HG02970 (cell line): ENCODE measurements at regions not wholly inside any gene's neighbourhood (a gene's known extent, or its start where the extent isn't known, plus 50 kb on each side); places are given as distances from the start of the nearest gene placed in this dataset.
"Not testable (repeated sequence)": the region's sequence is repeated elsewhere in the genome, so short reads cannot be mapped to it uniquely, and the experiment has no call there.

Source experiments
- ATAC-seq: cut with Tn5 transposase; IDR thresholded peaks from one replicate; pipeline ENCODE4 v1.9.1; 2021; ENCODE audit warnings: mild to moderate bottlenecking, moderate library complexity, moderate number of reproducible peaks; ENCODE audit not compliant: unreplicated experiment, low FRiP score

DNA sequence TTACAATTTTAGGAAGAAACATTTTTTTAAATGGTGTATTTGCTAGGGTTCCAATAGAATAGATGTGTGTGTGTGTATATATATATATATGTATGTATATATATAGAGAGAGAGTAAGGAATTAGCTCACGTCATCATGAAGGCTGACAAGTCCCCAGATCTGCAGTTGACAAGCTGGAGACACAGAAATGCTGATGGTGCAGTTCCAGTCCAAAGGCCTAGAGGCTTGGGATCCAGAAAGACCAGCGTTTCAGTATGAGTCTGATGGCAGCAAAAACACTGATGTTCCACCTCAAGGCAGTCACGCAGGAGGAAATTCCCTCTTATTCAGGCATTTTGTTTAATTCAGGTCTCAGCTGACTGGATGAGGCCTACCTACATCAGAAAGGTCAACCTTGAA is 386.8 kb downstream of the PTH2R start:
- ATAC-seq = no peak

- no peak for ATAC-seq
Measured at GRCh38 chr2:208794288-208794975, 387.8 kb downstream of the PTH2R start.

GRCh38 chr2:208798698-208799097 is 392.1 kb downstream of the PTH2R start:
- ATAC-seq = no peak

- ATAC-seq = no peak
Measured at GRCh38 chr2:208799397-208799796, 392.8 kb downstream of the PTH2R start.

DNA sequence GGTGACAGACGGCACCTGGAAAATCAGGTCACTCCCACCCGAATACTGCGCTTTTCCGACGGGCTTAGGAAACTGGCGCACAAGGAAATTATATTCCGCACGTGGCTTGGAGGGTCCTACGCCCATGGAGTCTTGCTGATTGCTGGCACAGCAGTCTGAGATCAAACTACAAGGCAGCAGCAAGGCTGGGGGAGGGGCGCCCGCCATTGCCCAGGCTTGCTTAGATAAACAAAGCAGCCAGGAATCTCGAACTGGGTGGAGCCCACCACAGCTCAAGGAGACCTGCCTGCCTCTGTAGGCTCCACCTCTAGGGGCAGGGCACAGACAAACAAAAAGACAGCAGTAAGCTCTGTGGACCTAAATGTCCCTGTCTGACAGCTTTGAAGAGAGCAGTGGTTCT is 394.3 kb downstream of the PTH2R start:
- ATAC-seq = not testable (repeated sequence)

DNA sequence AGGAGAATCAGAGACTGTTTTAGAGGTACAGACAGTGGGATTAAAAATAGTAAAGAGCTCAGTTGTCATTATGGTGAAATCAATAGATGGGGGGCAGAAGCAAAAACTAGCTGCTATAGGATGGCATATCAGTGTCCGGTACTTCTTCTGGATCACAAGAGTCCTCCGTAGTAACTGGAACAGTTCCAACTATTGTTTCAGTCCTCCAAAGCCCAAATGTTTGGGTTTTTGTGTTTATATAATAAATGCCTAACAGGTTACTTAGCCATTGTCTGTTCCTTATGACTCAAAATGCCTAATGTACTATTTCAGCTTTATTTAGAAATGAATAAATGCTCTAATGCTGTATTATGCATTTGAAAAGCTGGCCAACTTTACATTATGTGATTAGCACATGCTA is 401.2 kb downstream of the PTH2R start:
- no peak for ATAC-seq

DNA sequence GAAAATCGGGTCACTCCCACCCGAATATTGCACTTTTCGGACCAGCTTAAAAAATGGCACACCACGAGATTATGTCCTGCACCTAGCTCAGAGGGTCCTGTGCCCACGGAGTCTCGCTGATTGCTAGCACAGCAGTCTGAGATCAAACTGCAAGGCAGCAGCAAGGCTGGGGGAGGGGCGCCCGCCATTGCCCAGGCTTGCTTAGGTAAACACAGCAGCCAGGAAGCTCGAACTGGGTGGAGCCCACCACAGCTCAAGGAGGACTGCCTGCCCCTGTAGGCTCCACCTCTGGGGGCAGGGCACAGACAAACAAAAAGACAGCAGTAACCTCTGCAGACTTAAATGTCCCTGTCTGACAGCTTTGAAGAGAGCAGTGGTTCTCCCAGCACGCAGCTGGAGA is 405.3 kb downstream of the PTH2R start:
- ATAC-seq = not testable (repeated sequence)

DNA sequence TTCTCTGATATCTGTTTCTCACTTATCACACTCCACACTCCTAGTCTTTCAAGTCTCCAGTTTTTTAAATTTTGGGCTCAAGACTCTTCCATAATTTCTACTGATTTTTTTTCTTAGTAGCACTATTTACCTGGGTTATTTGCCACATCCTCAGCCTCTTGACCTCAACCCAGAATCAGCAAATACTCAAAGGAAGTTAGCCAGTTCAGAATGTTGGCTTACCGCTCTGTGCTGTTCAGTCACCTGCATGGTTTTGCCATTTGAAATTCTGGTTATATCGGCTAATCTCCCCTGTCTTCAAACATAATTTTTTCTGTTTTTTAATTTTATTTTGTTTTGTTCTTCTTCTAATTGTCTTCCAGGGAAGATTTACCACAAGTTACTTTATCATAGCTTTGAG is 412.6 kb downstream of the PTH2R start:
- ATAC-seq = no peak

- peak; percentile 86 for ATAC-seq
Measured at GRCh38 chr2:208820014-208820688, 413.6 kb downstream of the PTH2R start.

DNA sequence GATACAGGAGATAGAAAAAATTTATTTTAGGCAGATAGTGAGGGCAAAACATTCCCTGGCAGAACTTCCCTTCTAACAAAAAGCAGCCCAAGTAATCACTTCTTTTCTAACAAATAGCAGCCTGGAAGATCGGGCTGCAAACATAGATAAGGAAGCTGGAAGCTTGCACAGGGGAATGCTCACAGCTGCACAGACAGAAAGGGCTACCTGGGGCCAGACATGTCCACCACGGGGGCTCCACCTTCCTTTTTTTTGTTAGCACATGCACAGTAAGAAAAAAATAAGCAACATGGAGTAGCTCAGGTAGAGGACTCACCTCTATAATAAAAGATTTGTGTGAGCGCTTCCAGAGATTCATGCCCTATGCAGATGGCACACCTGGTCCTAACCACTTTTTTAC is 420.5 kb downstream of the PTH2R start:
- ATAC-seq = no peak

DNA sequence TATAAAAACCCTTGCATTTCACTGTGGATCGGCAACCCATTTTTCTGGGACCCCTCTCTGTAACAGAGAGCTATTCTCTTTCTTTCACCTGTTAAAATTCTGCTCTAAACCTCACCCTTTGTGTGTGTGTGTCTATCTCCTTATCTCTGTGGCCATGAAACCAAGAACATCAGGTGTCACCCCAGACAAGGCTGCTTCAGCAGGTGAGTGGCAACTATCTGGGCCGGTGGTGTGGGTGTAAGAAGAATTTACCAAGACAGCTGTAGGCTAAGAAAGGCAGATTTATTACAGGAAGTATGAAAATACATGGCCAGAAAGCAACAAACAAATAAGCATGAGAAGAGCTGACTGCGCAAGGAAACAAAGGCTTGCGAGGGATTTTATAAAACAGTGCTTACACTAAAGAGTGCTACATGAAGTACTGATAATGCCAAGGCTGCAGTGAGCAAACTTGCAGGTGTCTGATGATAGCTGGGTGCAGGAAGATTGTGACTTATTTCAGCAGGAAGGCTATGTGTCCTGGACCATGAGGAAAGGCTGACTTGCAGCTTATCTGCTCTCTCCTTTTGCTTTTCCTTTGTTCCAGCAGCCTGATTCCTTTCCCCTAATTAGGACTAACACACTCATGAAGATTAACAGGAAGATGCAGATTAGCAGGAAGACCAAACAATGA is 421.1 kb downstream of the PTH2R start:
- no peak for ATAC-seq

DNA sequence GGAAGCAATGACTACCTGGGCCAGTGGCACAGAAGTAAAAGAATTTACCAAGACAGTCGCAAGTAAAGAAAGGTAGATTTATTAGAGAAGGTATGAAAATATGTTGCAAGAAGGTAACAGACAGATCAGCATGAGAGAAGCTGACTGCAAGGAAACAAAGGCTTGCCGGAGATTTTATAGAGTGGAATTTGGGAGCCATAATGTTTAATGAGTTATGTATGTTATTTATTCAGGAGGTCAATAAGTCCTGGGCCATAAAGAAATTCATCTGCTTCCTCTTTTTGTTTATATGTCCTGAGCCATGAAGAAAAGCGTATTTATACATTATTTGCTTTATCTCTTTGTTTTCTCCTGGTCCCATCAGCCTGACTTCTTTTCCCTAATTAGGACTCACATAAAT is 423.6 kb downstream of the PTH2R start:
- ATAC-seq = no peak

DNA sequence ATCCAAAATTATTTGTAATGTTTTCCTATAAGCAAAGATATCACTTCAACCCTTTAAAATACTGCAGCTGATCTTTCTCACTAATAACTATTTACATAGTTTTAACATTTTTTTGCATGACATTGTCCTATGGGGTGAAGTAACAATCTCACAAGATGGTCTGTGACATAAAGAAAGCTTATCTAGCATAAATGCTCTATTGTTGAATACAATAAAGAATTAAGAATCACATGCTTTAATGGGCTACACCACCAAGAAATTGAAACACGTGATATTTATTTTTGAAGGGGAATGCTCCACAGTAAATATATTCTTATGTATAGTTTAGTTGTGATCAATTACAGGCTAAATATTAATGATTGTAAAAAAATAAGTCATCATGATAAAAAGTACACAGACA is 441.1 kb downstream of the PTH2R start:
- no peak for ATAC-seq

- no peak for ATAC-seq
Measured at GRCh38 chr2:208854717-208855116, 448.1 kb downstream of the PTH2R start.

DNA sequence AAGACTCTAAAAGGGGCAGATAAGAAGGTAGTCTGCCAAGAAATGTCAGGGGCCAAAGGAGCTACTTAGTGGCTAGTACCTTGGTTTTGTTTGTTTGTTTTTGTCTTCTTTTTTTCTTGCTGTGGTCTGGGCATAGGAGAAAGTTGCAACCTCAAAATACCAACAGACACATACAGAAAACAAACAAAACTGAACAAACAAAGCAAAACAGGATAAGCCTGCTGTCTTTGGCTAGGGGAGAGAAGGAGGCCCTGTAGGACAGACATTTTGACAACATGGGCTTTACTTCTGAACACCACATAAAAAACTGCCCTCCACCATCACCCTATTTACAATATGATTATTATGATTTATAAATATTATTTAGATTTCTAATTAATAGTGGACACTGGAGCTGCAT is 460.8 kb downstream of the PTH2R start:
- ATAC-seq = no peak

DNA sequence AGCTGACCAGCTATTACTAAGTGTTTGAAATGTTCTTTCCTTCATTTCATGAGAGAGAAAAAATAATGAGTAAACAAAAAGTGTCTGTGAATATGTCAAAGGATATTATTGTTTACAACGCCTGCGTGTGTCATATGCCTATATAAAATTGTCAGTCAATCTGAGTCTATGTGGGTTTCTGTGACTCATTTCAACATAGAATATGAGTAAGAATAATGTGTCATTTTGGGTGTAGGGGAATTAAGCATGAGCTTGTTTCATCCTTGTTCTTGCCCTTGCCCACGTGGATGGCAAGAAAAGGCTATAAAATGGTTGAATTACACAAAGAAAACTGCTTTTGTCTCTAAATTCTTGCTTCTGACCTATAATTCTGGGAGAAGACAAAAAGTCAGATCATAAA is 466.0 kb downstream of the PTH2R start:
- ATAC-seq = no peak

- no peak for ATAC-seq
Measured at GRCh38 chr2:208879666-208880065, 473.1 kb downstream of the PTH2R start.

GRCh38 chr2:208880171-208880570 is 473.6 kb downstream of the PTH2R start:
- no peak for ATAC-seq

DNA sequence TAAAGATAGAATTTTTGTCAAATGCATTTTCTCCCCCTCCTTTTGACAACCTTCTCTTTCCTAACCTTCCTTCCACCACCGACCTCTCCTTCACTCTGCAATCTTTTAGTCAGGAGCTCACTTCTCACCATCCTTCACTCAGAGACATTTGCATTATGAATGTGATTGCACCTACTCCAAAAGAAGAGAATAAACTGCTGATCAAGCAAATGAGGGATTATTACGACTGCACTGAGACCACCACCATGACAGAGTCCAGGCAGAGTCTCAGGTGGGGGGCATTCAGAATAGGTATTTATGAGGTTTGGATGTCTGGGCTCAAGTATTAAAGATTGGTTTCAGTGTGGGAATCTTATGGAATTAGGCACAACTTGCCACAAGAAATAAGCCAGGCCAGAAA is 483.9 kb downstream of the PTH2R start:
- ATAC-seq = no peak

DNA sequence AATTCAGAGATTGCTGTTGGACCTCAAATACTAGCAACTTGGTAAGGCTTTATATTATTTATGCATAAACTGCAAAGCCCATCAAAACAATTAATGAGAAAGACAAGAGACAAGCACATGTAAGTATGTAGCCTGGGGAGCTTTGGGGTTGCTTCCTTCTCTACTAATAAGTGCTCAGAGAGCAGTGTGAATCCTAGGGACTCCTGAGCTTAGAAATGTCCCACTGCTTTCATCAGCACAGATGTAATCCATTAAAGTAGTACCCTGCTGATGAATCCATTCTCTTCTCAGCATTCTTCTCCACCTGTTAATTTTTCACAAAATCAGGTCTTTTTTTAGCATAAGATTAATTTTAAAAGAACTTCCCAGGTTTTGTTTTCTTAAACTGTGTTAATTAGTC is 485.6 kb downstream of the PTH2R start:
- no peak for ATAC-seq

DNA sequence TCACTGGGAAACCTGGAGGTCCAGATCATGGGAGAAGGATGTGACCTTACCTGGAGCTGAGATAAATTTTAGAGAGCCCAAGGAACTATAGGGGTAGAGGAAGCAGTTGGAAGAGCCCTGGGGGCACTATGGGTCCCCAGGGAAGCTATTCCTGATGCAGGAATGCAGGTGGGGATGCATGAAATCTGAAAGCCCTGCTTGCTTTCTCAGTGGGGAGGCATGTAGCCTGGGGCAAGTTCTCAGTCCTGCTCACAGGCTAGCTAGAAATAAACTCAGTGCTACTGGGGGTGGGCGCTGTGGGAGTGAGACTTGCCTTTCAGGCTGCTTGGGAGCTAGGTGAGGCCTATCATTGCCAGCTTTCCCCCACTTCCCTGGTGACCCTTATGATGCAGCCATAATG is 499.7 kb downstream of the PTH2R start:
- ATAC-seq = no peak

DNA sequence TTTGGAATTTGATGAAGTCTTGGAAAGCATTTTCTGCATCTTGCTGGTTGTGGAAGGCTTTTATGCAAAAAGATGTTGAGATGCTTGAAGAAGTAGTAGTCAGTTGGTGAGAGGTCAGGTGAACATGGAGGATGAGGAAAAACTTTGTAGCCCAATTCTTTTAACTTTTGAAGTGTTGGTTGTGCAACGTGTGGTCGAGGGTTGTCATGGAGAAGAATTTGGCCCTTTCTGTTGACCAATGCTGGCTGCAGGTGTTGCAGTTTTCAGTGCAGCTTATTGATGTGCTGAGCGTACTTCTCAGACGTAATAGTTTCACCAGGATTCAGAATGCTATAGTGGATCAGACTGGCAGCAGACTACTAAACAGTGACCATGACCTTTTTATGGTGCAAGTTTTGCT is 508.4 kb upstream of the MAP2 start:
- no peak for ATAC-seq
